Stimulated activated CD4-positive, alpha-beta T cell treated with anti-CD3 and anti-CD28 coated beads, Interleukin-4, amount 100 ng/mL, for 4 hours (primary cell): ENCODE measurements at regions not wholly inside any gene's neighbourhood (a gene's known extent, or its start where the extent isn't known, plus 50 kb on each side); places are given as distances from the start of the nearest gene placed in this dataset.
A peak's percentile ranks its signal among the peaks of the same experiment; 100 is the strongest.

Source experiments
- DNase-seq, 2 experiments: peaks; one replicate each; pipeline ENCODE4 v3.0.0-alpha.2; 2020

- no peak for DNase-seq
Measured at GRCh38 chr14:98700748-98701147, 571.2 kb downstream of the BCL11B start.

- DNase-seq = no peak
Measured at GRCh38 chr14:98701377-98701776, 570.6 kb downstream of the BCL11B start.

GRCh38 chr14:98704441-98704840 is 567.6 kb downstream of the BCL11B start:
- peak; percentile 2 to 15 for DNase-seq

DNA sequence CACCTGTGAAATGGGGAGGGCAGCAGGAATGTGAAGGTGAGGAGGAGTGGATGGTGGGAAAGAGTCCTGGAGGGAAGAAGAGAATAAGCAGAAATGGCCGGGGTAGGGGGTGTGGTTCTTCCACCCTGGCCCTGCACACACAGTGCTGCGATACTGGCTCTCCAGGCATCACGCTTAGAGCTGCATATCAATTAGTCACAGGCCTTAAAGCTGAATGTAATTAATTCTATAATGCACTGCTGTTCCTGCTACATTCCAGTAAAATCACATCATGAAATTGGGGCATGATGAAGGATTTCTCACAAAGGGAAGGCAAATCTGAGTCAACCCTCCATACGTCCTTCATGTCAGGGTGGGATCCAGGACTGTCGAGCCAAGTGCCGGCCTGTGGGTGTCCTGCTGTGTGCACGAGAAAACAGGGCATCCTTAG is 566.1 kb downstream of the BCL11B start:
- DNase-seq = no peak

- no peak for DNase-seq
Measured at GRCh38 chr14:98707522-98707921, 564.5 kb downstream of the BCL11B start.

GRCh38 chr14:98708555-98708954 is 563.4 kb downstream of the BCL11B start:
- DNase-seq = no peak

- no peak for DNase-seq
Measured at GRCh38 chr14:98711453-98711852, 560.5 kb downstream of the BCL11B start.

GRCh38 chr14:98714626-98715425 is 557.2 kb downstream of the BCL11B start:
- DNase-seq = no peak

- DNase-seq = no peak
Measured at GRCh38 chr14:98716133-98716532, 555.9 kb downstream of the BCL11B start.

DNA sequence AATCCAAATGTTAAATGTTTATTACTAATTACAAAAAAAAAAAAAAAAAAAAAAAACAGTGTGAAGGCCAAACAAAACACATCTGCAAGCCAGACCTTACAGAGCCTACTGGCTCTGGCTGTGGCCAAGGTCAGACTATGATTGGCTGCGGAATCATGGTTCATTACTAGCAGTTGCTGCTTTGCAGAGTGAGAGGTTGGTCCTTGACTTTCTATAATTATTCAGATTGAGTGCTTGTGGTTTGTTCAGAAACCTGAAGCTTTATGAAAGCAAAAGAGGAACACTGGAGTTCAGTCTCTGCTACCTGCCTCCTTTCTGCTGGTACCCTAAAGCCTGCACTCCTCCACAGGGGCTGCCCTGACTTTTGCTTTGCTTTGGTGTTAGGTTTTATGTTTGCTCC is 550.9 kb downstream of the BCL11B start:
- DNase-seq = no peak

DNA sequence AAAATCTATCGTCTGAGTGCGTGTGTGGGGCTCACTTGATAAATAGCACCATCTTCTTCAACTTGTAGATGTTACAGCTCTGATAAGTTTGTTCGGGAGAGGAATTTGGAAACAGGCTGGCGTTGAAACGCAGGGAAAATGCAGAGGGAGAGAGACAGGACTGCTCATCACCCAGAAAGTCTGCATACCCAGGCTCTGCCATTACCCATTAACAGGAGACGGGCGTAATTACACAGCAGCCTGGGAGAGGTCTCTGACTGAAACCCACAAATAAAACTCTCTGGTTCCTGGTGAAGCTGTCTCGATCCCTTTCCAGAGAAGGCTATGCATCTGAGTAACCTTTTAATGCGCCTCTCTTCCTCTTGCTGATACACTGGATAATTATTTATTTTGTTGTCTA is 547.3 kb downstream of the BCL11B start:
- no peak for DNase-seq

DNA sequence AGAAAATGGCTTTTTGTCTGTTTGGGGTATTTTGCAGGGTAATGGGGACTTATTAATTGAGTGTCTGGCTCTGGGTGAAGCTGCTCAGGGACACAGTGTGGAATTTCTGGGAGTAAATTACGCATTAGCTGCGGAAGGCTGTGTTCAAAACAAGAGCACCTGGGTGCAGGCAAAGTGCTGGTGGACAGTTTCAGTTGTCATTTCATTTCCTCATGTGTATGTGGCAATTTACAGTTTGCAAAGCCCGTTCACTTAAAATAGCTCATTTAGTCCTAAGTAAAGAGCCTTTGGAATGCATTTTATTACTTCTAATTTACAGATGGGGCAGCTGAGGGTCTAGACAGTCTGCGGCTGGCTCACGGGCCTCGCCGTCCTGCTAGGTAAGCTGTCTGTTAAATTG is 546.8 kb downstream of the BCL11B start:
- no peak for DNase-seq

DNA sequence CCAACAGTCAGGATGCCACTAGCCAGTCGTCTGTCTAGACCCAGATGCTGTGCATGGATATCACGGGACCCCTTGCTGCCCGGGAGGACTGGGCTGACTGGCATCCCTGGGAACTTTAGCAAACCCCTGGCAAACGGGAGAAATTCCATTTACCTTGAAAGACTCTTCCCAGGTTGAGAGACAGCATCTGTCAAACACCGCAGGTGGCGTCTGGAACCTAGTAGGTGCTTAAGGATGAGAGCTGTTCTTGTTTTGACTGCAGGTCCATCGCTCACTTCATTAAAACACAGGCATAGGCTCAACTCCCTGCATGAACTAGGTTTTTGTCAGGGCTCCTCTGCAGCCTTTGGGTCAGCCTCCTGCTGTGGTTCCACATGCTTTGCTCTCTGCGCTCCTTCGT is 546.3 kb downstream of the BCL11B start:
- DNase-seq = no peak

GRCh38 chr14:98726585-98727405 is 545.2 kb downstream of the BCL11B start:
- no peak for DNase-seq

- no peak for DNase-seq
Measured at GRCh38 chr14:98728024-98728423, 544.0 kb downstream of the BCL11B start.

DNA sequence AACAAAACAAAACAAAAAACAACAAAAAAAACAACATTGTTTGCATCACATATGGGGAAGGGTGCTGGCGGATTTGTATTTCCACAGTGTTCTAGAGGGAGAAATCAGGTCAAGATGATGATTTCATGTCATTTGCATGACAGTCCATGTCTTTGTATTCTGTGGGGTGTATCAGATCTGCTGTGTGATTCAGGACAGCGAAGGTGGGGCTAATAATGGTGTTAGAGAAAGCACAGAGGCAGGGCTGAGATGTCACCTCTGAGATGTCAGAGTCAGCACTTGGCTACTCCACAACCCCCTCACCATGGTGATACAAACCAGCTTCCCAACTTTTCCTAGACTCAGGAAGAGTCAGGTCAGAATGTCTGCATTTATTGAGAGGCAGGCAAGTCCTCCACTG is 543.2 kb downstream of the BCL11B start:
- DNase-seq = no peak

DNA sequence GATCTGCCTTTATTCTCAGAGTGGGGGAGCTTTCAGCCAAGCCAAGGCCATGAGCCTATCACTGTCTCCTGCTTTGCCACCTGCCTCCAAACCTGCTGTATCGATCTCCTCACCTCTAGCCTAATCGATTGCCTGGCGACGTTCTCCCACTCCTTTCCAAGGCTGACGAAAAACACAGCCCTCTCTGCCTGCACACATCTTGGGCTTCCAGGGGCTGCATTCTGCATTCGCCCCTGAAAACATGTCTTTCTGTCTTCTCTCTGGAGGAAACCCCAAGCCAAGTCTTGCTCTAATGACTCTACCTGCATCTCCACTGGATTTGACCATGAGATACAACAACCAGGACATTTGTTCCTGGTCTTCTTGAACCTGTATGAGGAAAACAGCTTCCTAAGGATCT is 540.7 kb downstream of the BCL11B start:
- DNase-seq = no peak

DNA sequence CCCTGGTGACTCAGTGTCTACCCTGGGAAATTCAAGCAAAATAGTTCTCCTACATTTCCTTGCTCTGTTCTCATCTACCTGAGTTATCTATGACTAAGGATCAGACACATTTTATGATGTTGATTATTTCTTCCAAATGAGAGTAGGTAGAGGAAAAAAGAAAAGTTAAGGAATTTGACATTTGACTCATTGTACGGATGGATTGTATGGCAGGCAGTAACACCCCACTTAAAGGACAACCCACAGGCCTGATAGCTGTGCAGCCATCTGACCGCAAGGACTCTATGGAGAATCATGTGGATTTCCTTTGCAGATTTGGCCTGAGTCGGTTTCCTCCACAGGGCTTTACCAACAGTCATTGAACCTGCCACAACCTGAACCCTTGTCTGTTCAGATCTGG is 540.3 kb downstream of the BCL11B start:
- no peak for DNase-seq

DNA sequence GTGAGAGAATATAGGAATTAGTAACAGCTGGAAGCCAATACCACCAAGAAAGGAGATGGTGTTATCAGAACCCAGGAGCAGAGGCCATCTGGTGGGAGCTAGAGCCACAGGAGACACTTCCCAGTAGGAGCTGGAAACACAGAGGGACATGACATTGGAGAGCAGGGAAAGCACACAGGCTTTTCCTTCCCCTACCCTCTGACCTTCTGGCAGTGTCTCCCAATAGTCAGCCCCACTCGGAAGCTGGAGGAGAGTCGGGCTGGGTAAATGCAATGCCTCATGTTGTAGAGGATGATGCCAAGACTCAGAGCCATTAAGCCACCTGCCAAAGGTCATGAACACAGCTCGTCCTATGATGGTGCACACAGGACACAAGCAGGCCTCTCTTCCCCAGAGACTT is 538.5 kb downstream of the BCL11B start:
- DNase-seq = no peak

DNA sequence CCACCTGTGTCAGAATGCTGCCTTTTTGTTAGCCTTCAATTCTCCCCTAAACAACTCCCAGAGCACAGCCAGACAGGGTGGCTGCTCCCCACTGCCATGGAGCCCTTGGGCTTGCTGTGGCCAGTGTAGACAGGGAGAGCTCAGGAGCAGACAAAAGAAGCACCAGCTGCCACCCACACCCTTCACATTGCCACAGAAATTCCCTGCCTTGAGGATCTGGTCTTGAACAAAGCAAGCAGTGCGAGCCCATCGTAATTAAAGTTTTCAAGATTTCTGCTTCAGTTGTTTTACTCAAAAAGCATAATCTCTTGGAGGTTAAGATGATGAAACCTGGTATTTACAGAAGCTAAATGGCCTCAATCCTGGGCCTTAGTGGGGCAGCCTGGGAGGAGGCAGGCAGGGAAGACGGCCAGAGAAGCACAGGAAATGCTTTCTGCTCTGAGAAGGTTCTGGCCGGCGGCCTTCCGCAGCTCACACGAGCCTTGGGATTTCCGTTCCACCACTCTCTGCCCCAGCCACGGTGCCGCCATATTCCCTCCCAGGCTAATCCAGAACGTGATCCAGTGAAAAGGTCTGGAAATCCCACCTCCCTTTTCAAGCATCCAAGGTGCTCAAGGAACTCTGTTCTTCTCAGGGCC is 535.2 kb downstream of the BCL11B start:
- no peak for DNase-seq

GRCh38 chr14:98741523-98741922 is 530.5 kb downstream of the BCL11B start:
- DNase-seq = no peak

- DNase-seq = no peak
Measured at GRCh38 chr14:98742001-98742400, 530.0 kb downstream of the BCL11B start.

DNA sequence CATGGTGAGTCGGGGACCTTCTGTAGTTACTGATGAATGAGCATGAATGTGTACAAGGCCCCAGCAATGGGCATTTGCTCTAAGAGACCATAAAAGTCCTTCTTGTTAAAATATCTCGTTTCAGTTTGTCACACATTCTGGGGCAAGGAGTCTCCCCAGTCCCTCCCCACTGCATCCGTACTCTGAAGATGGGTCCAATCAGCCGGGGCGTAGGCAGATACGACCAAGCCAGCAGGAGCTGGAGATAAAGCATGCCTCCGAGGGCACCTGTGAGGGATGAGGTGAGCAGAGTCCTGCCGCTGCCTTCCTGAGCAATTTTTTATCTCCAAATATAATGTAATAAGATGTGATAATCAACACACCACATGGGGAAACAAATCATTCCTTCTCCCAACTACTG is 528.5 kb downstream of the BCL11B start:
- DNase-seq = no peak

DNA sequence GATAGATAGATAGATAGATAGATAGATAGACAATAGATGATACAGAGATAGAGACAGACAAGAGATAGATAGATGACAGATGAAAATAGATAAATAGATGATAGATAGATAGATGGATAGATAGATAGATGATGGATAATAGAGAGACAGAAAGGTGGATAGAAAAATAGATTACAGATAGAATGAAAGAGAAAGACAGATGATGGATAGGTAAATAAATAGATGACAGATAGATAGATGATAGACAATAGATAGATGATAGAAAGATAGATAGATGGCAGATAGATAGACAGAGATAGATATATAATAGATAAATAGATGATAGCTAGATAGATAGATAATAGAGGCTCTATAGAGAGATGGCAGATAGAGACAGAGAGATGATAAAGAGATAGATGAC is 523.0 kb downstream of the BCL11B start:
- no peak for DNase-seq
